GM18909 (cell line): ENCODE measurements at regions not wholly inside any gene's neighbourhood (a gene's known extent, or its start where the extent isn't known, plus 50 kb on each side); places are given as distances from the start of the nearest gene placed in this dataset.

ENCODE experiments used
- ATAC-seq: cut with Tn5 transposase; IDR thresholded peaks from one replicate; pipeline ENCODE4 v1.9.1; 2021; ENCODE audit warnings: mild to moderate bottlenecking; ENCODE audit not compliant: unreplicated experiment, poor library complexity

GRCh38 chr2:18849841-18850578 lies 260.6 kb upstream of the NT5C1B start:
- ATAC-seq: peak; percentile 63

- ATAC-seq: no peak
Observed at GRCh38 chr2:18848646-18849045, 259.3 kb upstream of the NT5C1B start.

GRCh38 chr2:18845854-18846445 lies 256.6 kb upstream of the NT5C1B start:
- no peak for ATAC-seq

- no peak for ATAC-seq
Observed at GRCh38 chr2:18842836-18843235, 253.5 kb upstream of the NT5C1B start.

GRCh38 chr2:18841248-18842150 lies 252.1 kb upstream of the NT5C1B start:
- ATAC-seq: no peak

- no peak for ATAC-seq
Observed at GRCh38 chr2:18837240-18837639, 247.9 kb upstream of the NT5C1B start.

GRCh38 chr2:18836436-18836835 lies 247.1 kb upstream of the NT5C1B start:
- no peak for ATAC-seq

GRCh38 chr2:18835787-18836186 lies 246.4 kb upstream of the NT5C1B start:
- ATAC-seq: no peak

GRCh38 chr2:18834341-18834740 lies 245.0 kb upstream of the NT5C1B start:
- no peak for ATAC-seq

- ATAC-seq: no peak
Observed at GRCh38 chr2:18833941-18834340, 244.6 kb upstream of the NT5C1B start.

GRCh38 chr2:18831916-18832510 lies 242.6 kb upstream of the NT5C1B start:
- no peak for ATAC-seq

GRCh38 chr2:18830962-18831361 lies 241.6 kb upstream of the NT5C1B start:
- no peak for ATAC-seq

- no peak for ATAC-seq
Observed at GRCh38 chr2:18829976-18830375, 240.6 kb upstream of the NT5C1B start.

GRCh38 chr2:18829251-18829902 lies 240.0 kb upstream of the NT5C1B start:
- ATAC-seq: no peak

GRCh38 chr2:18828296-18828695 lies 238.9 kb upstream of the NT5C1B start:
- ATAC-seq: no peak

- ATAC-seq: no peak
Observed at GRCh38 chr2:18825838-18826237, 236.5 kb upstream of the NT5C1B start.

- no peak for ATAC-seq
Observed at GRCh38 chr2:18824915-18825314, 235.5 kb upstream of the NT5C1B start.

GRCh38 chr2:18824325-18824790 lies 235.0 kb upstream of the NT5C1B start:
- ATAC-seq: no peak

- no peak for ATAC-seq
Observed at GRCh38 chr2:18821431-18821830, 232.1 kb upstream of the NT5C1B start.

- ATAC-seq: no peak
Observed at GRCh38 chr2:18820966-18821365, 231.6 kb upstream of the NT5C1B start.
